ENCODE measurements at regions not wholly inside any gene's neighbourhood (a gene's known extent, or its start where the extent isn't known, plus 50 kb on each side); places are given as distances from the start of the nearest gene placed in this dataset.

DNA sequence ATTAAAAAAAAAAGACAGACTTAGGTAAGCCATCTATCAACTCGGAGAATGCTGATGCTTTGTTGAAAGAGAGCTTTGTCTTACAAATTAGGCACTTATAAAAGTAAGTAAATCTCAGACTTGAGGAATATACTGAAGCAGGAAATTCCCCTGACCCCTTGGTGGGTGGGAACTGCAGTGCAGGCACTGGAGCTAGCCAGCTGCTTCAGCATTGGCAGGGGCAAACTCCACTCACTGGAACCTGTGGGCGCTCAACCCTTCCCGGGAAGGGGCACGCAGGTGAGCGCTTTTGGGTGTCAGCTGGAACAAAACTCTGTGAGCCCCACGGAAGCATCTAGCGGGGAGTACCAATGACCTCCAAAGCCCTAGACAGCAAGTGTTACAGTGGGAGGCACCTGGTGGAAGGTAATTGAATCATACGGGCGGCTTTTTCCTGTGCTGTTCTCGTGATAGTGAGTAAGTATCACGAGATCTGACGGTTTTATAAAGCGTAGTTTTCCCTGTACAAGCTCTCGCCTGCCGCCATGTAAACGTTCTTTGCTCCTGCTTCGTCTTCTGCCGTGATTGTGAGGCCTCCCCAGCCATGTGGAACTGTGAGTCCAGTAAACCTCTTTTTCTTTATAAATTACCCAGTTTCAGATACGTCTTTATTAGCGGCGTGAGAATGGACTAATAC lies 628.0 kb upstream of the CDH18 start:
- intact Hi-C loops (cut with DNase I; ENCODE audit: low total_unique reads), result no loop called here
- no peak overlapping the region for H3K27ac ChIP-seq
- no peaks in the 10 kb centered on the region for H3K9me3 ChIP-seq
- in situ Hi-C loops (cut with MboI; ENCODE audit: low pct_ligation_motif_present in 1 of 4, low pct_unique_long_range_greater_than_20kb in 1 of 4, low sequenced_read_pairs in 3 of 4), result no loop called here
- TF ChIP-seq EP300 (IDR thresholded peaks at IDR 0.05; ENCODE audit: low read depth) (no peak), POLR2AphosphoS5 (IDR thresholded peaks at IDR 0.05) (no peak), POLR2A (IDR thresholded peaks at IDR 0.05) (no peak)
- TF ChIP-seq, protein P1, sequence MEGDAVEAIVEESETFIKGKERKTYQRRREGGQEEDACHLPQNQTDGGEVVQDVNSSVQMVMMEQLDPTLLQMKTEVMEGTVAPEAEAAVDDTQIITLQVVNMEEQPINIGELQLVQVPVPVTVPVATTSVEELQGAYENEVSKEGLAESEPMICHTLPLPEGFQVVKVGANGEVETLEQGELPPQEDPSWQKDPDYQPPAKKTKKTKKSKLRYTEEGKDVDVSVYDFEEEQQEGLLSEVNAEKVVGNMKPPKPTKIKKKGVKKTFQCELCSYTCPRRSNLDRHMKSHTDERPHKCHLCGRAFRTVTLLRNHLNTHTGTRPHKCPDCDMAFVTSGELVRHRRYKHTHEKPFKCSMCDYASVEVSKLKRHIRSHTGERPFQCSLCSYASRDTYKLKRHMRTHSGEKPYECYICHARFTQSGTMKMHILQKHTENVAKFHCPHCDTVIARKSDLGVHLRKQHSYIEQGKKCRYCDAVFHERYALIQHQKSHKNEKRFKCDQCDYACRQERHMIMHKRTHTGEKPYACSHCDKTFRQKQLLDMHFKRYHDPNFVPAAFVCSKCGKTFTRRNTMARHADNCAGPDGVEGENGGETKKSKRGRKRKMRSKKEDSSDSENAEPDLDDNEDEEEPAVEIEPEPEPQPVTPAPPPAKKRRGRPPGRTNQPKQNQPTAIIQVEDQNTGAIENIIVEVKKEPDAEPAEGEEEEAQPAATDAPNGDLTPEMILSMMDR (IDR thresholded peaks at IDR 0.05), result no peak
- H3K4me1 ChIP-seq, result no peaks in the 10 kb centered on the region
- no peak overlapping the region for H3K4me3 ChIP-seq
- no peak for DNase-seq
- 82 to 90% methylated on average over 9 to 21 of the region's 21 CpGs for whole genome bisulfite sequencing, 2 donors (ENCODE audit: low coverage in 1 of 2)
- H3K27me3 ChIP-seq, result no peaks in the 10 kb centered on the region
- H3K36me3 ChIP-seq, result no peaks in the 10 kb centered on the region

DNA sequence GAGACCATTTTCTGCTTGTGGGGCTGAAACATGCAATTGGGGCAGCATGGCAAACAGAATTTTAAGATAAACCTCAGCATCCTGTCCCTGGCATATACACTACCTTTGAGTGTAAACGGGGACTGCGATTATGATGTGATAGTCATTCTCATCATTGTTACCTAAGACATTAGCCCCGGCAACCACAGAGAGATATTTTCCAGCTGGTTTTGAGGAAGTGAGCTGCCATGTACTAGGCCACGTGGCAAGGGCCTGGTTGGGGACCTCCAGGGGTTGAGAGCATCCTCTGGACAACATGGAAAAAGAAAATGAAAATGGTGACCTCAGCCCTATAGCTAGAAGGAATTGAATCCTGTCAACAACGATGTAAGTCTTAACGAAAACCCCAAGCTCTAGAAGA lies 623.6 kb upstream of the CDH18 start:
- H3K36me3 ChIP-seq, result no peaks in the 10 kb centered on the region
- in situ Hi-C loops (cut with MboI; ENCODE audit: low pct_ligation_motif_present in 1 of 4, low pct_unique_long_range_greater_than_20kb in 1 of 4, low sequenced_read_pairs in 3 of 4) (no loop called here), intact Hi-C loops (cut with DNase I; ENCODE audit: low total_unique reads) (no loop called here)
- TF ChIP-seq POLR2A (IDR thresholded peaks at IDR 0.05) (no peak), POLR2AphosphoS5 (IDR thresholded peaks at IDR 0.05) (no peak), EP300 (IDR thresholded peaks at IDR 0.05; ENCODE audit: low read depth) (no peak)
- TF ChIP-seq, protein P1 (IDR thresholded peaks at IDR 0.05), result no peak
- 55 to 76% methylated on average over 3 to 6 of the region's 6 CpGs for WGBS, 2 donors (ENCODE audit: low coverage in 1 of 2)
- DNase-seq, result no peak
- H3K27me3 ChIP-seq, result no peaks in the 10 kb centered on the region
- H3K27ac ChIP-seq, result no peak overlapping the region
- no peaks in the 10 kb centered on the region for H3K4me1 ChIP-seq
- H3K4me3 ChIP-seq, result no peak overlapping the region
- H3K9me3 ChIP-seq, result no peaks in the 10 kb centered on the region

DNA sequence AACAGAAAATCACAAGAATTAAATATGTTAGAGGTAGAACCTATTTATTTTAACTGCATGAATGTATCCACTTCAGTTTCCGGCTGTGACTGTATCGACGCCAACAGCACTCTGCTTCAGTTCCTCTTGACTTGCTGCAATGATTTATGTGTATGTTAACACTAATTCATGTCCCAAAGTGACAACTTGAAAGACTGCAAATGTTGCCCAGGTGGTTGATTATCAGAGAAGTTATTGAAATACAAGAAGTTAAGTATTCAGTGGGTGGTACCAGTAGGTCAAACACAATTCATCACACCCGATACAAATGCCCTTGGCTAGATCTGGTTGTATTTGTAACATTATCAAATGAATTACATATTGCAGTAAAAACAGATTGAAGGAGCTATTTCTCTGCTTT lies 622.7 kb upstream of the CDH18 start:
- in situ Hi-C loops (cut with MboI; ENCODE audit: low pct_ligation_motif_present in 1 of 4, low pct_unique_long_range_greater_than_20kb in 1 of 4, low sequenced_read_pairs in 3 of 4) (no loop called here), intact Hi-C loops (cut with DNase I; ENCODE audit: low total_unique reads) (no loop called here)
- H3K36me3 ChIP-seq, result no peaks in the 10 kb centered on the region
- no peaks in the 10 kb centered on the region for H3K9me3 ChIP-seq
- no peaks in the 10 kb centered on the region for H3K4me1 ChIP-seq
- no peak for DNase-seq
- 50 to 57% methylated on average over 3 to 4 of the region's 4 CpGs for WGBS, 2 donors (ENCODE audit: low coverage in 1 of 2)
- TF ChIP-seq, protein P1 (IDR thresholded peaks at IDR 0.05), result no peak
- no peak for TF ChIP-seq POLR2A (IDR thresholded peaks at IDR 0.05)
- no peak for TF ChIP-seq POLR2AphosphoS5 (IDR thresholded peaks at IDR 0.05)
- TF ChIP-seq EP300 (IDR thresholded peaks at IDR 0.05; ENCODE audit: low read depth), result no peak
- H3K27ac ChIP-seq, result no peak overlapping the region
- no peaks in the 10 kb centered on the region for H3K27me3 ChIP-seq
- no peak overlapping the region for H3K4me3 ChIP-seq

DNA sequence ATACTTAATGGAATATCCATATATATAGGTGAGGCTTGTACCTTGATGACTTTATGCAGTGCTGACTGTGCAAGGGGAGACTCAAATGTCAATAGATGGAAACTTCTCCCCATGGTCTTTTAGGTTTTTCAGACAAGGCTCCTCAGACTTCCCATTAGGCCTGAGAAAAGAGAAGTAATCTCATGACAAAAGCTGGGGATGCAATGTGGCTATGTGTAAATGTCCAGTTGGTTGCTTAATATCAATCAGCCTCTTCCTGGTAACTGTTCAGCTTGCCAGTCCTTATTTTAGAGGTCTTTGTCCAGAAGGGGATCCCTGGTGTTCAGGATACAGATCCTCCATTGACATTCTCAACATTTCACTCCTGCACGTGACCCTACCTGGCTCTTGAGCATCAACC lies 621.1 kb upstream of the CDH18 start:
- Histone ChIP-seq H3K9me3 (no peaks in the 10 kb centered on the region), H3K27ac (no peak overlapping the region), H3K4me3 (no peak overlapping the region), H3K36me3 (no peaks in the 10 kb centered on the region), H3K4me1 (no peaks in the 10 kb centered on the region), H3K27me3 (no peaks in the 10 kb centered on the region)
- in situ Hi-C loops (cut with MboI; ENCODE audit: low pct_ligation_motif_present in 1 of 4, low pct_unique_long_range_greater_than_20kb in 1 of 4, low sequenced_read_pairs in 3 of 4) (no loop called here), intact Hi-C loops (cut with DNase I; ENCODE audit: low total_unique reads) (no loop called here)
- no peak for DNase-seq
- WGBS, 2 donors (ENCODE audit: low coverage in 1 of 2), result 83% methylated on average over 1 of the region's 1 CpG; no CpG with 5 or more reads in 1 of the 2 donors
- no peak for TF ChIP-seq EP300 (IDR thresholded peaks at IDR 0.05; ENCODE audit: low read depth)
- TF ChIP-seq, protein P1 (IDR thresholded peaks at IDR 0.05), result no peak
- no peak for TF ChIP-seq POLR2AphosphoS5 (IDR thresholded peaks at IDR 0.05)
- no peak for TF ChIP-seq POLR2A (IDR thresholded peaks at IDR 0.05)

Data from transverse colon (tissue), 4 donors.